Lower leg skin (tissue), 4 donors: ENCODE measurements at regions not wholly inside any gene's neighbourhood (a gene's known extent, or its start where the extent isn't known, plus 50 kb on each side); places are given as distances from the start of the nearest gene placed in this dataset.

Experiments
- DNase-seq, 2 donors: peaks; one replicate each; pipeline ENCODE4 v3.0.0-alpha.2; 2019; ENCODE audit warnings: low spot score in 2 of 2
- H3K4me3 ChIP-seq: fragments of 200-600 bp; sonication (generic); 2 replicates; pipeline ENCODE4 v1.5.1; 2017; ENCODE audit warnings: mild to moderate bottlenecking, low read depth; ENCODE audit not compliant: poor library complexity, severe bottlenecking
- POLR2A ChIP-seq, 2 donors: fragments of 450-650 bp; IDR thresholded peaks; one replicate each; pipeline ENCODE4 v1.6.1; 2016 to 2017; ENCODE audit warnings: antibody characterized with exemption in 2 of 2, mild to moderate bottlenecking in 1 of 2, moderate library complexity in 1 of 2
- WGBS, 2 donors: methylation state at CpG; one replicate each; pipeline ENCODE4 v1.1.5; 2018; 5-methylcytosine and 5-hydroxymethylcytosine counted together
- intact Hi-C: fragments of 100-400 bp; cut with DNase I; formaldehyde crosslinking; loops from one replicate; pipeline ENCODE4 v1.15.0; 2023; ENCODE audit warnings: low total_unique reads
- TF ChIP-seq, protein P1 (sequence below), 3 donors: fragments of 450-650 bp; IDR thresholded peaks; one replicate each; pipeline ENCODE4 v1.5.1; 2016; ENCODE audit warnings: antibody characterized with exemption in 3 of 3, mild to moderate bottlenecking in 3 of 3, moderate library complexity in 2 of 3

DNA sequence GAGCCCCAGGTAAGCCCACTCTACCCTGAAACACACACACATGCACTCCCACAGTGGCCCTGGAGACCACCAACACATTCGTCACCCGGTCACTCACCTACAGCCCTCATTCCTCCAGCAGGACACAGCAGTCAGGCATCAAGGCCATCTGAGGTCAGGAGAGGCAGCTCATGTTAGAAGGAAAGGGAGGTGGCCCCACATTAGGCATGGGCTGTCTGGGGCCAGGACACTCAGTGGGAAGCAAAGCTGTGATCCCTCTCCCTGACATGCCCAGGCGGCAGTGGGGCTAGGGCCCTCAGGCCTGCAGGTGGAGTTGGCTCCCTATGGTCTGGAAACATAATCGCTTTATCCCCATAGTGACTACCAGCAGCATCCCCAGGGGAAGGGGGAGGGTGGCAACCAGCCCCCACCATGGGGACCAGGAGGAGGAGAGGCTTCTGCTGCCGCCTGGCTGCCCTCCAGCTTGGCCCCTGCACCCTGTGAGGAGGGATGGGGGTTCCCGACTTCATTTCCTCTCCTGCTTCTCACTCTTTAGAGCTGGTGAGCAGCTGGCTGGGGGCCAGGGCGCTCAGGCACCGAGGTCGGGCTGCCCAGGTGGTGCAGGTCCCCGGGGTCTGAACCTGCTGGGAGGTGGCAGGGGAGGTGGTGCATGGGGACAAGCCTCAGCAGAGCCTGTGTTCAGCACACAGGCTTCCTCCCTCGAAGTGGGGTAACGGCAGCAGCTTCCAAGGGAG lies 76.6 kb upstream of the CST7 start:
- 35 to 59% methylated on average over 11 to 12 of the region's 12 CpGs for WGBS, 2 donors
- intact Hi-C loops: no loop called here
- DNase-seq: peak in 1 of 2 donors; percentile 82
- TF ChIP-seq, protein P1, sequence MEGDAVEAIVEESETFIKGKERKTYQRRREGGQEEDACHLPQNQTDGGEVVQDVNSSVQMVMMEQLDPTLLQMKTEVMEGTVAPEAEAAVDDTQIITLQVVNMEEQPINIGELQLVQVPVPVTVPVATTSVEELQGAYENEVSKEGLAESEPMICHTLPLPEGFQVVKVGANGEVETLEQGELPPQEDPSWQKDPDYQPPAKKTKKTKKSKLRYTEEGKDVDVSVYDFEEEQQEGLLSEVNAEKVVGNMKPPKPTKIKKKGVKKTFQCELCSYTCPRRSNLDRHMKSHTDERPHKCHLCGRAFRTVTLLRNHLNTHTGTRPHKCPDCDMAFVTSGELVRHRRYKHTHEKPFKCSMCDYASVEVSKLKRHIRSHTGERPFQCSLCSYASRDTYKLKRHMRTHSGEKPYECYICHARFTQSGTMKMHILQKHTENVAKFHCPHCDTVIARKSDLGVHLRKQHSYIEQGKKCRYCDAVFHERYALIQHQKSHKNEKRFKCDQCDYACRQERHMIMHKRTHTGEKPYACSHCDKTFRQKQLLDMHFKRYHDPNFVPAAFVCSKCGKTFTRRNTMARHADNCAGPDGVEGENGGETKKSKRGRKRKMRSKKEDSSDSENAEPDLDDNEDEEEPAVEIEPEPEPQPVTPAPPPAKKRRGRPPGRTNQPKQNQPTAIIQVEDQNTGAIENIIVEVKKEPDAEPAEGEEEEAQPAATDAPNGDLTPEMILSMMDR (IDR thresholded peaks at IDR 0.05): no peak
- TF ChIP-seq POLR2A (IDR thresholded peaks at IDR 0.05): no peak
- H3K4me3 ChIP-seq: no peak overlapping the region

DNA sequence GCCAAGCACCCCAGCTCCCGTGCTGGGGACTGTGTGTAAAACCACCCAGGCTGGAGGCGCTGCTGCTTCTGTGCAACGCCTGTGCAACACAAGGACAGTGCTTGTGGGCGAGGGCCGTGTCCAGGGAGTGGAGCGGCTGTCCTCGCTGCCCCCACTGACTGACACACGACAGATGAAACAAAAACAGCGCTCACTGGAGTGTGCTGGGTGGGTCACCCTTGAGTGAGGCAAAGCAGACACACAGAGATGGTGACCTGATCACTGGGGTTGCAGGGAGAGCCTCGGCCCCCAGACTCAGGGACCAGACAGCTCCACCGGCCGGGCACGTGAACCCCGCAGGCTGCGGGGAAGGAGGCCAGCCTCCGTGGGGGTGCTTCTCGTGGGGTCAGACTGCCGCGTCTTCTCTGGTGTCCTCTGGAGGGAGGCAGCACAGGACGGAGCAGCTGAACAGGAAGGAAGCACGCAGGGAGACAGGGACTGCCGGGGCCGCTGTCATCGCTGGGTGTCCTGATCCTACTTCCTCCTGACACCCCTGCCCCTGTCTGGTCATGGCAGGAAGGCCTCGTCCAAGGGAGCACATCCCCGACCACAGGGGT lies 75.9 kb upstream of the CST7 start:
- intact Hi-C loops: no loop called here
- no peak for TF ChIP-seq POLR2A (IDR thresholded peaks at IDR 0.05)
- TF ChIP-seq, protein P1 (IDR thresholded peaks at IDR 0.05): no peak
- WGBS, 2 donors: 59 to 67% methylated on average over 21 to 26 of the region's 26 CpGs
- no peak overlapping the region for H3K4me3 ChIP-seq
- DNase-seq: peak in 1 of 2 donors; percentile 75

DNA sequence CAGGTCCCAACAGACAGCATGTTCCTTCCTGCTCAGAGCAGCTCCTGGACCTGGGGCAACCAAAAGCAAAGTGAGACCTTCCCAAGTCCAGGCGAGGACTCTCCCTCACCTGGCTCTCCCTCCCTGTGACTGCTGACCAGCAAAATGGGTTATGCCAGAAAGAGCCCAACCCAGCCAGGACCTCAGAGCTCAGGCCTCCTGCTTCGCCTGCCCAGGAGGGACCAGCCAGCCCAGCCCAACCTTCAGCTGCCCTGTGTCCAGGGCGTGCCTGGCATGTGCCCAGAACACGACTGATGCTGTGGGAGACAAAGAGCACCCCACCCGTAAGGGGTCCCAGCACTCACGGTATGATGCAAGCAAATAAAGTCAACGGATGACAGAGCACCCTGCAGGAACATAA lies 74.0 kb upstream of the CST7 start:
- 69 to 83% methylated on average over 5 to 6 of the region's 7 CpGs for WGBS, 2 donors
- TF ChIP-seq, protein P1 (IDR thresholded peaks at IDR 0.05): no peak
- TF ChIP-seq POLR2A (IDR thresholded peaks at IDR 0.05): no peak
- no peak overlapping the region for H3K4me3 ChIP-seq
- intact Hi-C loops: no loop called here
- peak in 1 of 2 donors; percentile 63 for DNase-seq

DNA sequence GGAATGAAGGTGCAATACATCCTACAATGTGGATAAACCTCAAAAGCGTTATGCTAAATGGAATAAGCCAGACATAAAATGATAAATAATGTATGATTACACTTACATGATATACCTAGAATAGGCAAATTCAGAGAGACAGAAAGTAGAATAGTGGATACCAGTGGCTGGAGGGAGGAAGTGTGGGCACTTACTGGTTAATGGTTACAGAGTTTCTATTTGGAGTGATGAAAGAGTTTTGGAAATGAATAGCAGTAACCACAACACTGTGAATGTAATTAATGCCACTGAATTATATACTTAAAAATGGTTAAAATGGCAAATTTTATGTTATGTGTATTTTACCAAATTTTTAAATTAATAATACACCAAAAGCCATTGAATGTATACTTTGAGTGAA lies 71.4 kb upstream of the CST7 start:
- 94 to 98% methylated on average over 1 of the region's 1 CpG for WGBS, 2 donors
- TF ChIP-seq POLR2A (IDR thresholded peaks at IDR 0.05): no peak
- TF ChIP-seq, protein P1 (IDR thresholded peaks at IDR 0.05): no peak
- no peak for DNase-seq
- H3K4me3 ChIP-seq: no peak overlapping the region
- intact Hi-C loops: no loop called here

DNA sequence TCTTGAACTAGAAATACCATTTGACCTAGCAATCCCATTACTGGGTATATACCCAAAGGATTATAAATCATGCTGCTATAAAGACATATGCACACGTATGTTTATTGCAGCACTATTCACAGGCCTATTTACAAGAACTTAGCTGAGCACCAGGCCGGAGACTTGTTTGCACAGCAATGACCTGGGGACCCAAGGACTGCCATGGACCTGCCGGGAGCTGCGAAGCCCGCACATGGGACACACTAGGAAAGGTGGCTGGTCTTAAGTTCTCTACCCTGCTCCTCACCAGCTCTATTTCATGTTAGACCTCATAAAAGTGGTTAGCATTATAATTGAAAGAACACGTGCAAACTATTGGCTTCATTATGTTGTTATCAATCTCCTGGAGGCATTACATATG lies 70.4 kb upstream of the CST7 start:
- no peak overlapping the region for H3K4me3 ChIP-seq
- TF ChIP-seq, protein P1 (IDR thresholded peaks at IDR 0.05): no peak
- no peak for TF ChIP-seq POLR2A (IDR thresholded peaks at IDR 0.05)
- 91 to 92% methylated on average over 6 of the region's 6 CpGs for WGBS, 2 donors
- intact Hi-C loops: no loop called here
- peak in 1 of 2 donors; percentile 49 for DNase-seq
